Mucosa of rectum (tissue), 2 donors: ENCODE measurements at regions not wholly inside any gene's neighbourhood (a gene's known extent, or its start where the extent isn't known, plus 50 kb on each side); places are given as distances from the start of the nearest gene placed in this dataset.
"Not testable (repeated sequence)": the region's sequence is repeated elsewhere in the genome, so short reads cannot be mapped to it uniquely, and the experiment has no call there.

ENCODE experiments used
- H3K27ac ChIP-seq, 2 donors: one replicate each; pipeline ENCODE4 v1.7.0; 2013; ENCODE audit warnings: inconsistent platforms in 2 of 2, low read depth in 2 of 2, low read length in 2 of 2
- H3K27me3 ChIP-seq, 2 donors: one replicate each; pipeline ENCODE4 v1.7.0; 2013; ENCODE audit warnings: low read length in 2 of 2; ENCODE audit not compliant: control insufficient read depth in 2 of 2, insufficient read depth in 2 of 2
- H3K36me3 ChIP-seq, 2 donors: one replicate each; pipeline ENCODE4 v1.7.0; 2013; ENCODE audit warnings: low read length in 2 of 2; ENCODE audit not compliant: control insufficient read depth in 2 of 2, insufficient read depth in 2 of 2
- H3K4me1 ChIP-seq, 2 donors: one replicate each; pipeline ENCODE4 v1.7.0; 2013; ENCODE audit warnings: low read length in 2 of 2, mild to moderate bottlenecking in 1 of 2; ENCODE audit not compliant: control insufficient read depth in 2 of 2, insufficient read depth in 2 of 2
- H3K4me3 ChIP-seq, 2 donors: one replicate each; pipeline ENCODE4 v1.7.0; 2013; ENCODE audit warnings: low read length in 2 of 2
- H3K9ac ChIP-seq, 2 donors: one replicate each; pipeline ENCODE4 v1.7.0; 2013; ENCODE audit warnings: low read length in 2 of 2, low read depth in 1 of 2, mild to moderate bottlenecking in 1 of 2
- H3K9me3 ChIP-seq, 2 donors: one replicate each; pipeline ENCODE4 v1.7.0; 2013; ENCODE audit warnings: low read length in 2 of 2; ENCODE audit not compliant: control insufficient read depth in 2 of 2
- donor health status: healthy.
- donor health status: Normal muscosa, but diverticular disease.

GRCh38 chrX:40530509-40530908 lies 50.3 kb upstream of the ATP6AP2 start:
- Histone ChIP-seq H3K27me3 (peaks cover 4 to 6% of the 10 kb centered on the region in 2 donors), H3K4me1 (no peaks in the 10 kb centered on the region), H3K4me3 (no peak overlapping the region), H3K9ac (no peak overlapping the region), H3K36me3 (no peaks in the 10 kb centered on the region), H3K27ac (no peak overlapping the region), H3K9me3 (no peaks in the 10 kb centered on the region)

DNA sequence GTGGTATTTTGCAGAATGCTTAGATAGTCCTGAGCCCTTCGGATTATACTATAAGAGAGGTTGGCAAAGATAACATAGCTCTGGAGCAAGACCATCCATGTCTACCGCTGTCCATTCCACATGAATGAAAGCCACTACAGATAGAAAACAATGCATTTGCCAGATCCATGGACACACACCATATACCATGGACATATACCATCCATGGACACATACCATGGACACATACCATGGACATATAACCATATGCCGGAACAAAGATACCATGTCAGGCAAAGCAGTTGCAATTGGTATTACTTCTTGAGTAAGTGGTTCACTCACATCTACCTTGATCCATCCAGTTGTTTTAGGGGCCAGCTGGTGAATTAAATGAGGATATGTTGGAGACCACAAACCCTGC lies 53.2 kb upstream of the ATP6AP2 start:
- H3K9ac ChIP-seq = no peak overlapping the region
- H3K27me3 ChIP-seq = peaks cover 6 to 10% of the 10 kb centered on the region in 2 donors
- no peak overlapping the region for H3K4me3 ChIP-seq
- H3K36me3 ChIP-seq = no peaks in the 10 kb centered on the region
- H3K27ac ChIP-seq = no peak overlapping the region
- H3K4me1 ChIP-seq = no peaks in the 10 kb centered on the region
- H3K9me3 ChIP-seq = no peaks in the 10 kb centered on the region

DNA sequence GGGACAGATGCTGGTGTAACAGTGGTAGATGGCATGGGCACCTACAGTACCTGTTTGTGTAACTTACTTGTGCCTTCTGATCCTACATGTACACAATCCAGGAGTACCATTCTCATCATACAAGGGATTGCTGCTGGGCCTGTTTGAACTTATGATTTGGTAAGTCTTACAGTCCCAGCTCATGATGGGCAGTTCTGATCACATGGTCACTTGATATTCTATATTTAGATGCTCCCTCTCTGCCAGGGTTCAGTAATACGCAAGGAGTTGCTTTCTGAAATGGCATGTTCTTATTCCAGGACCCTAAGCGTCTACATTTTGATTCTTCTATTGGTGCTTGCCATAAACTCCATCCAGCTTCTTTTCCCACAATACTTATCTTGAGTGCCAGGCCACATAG lies 54.4 kb upstream of the ATP6AP2 start:
- Histone ChIP-seq H3K27ac (no peak overlapping the region), H3K9me3 (no peaks in the 10 kb centered on the region), H3K27me3 (peaks cover 6 to 10% of the 10 kb centered on the region in 2 donors), H3K4me3 (no peak overlapping the region), H3K36me3 (no peaks in the 10 kb centered on the region), H3K4me1 (no peaks in the 10 kb centered on the region), H3K9ac (no peak overlapping the region)

GRCh38 chrX:40525901-40526300 lies 54.9 kb upstream of the ATP6AP2 start:
- H3K9me3 ChIP-seq, H3K9ac ChIP-seq, H3K27me3 ChIP-seq, H3K4me1 ChIP-seq, H3K4me3 ChIP-seq, H3K36me3 ChIP-seq, H3K27ac ChIP-seq: not testable (repeated sequence)

- Histone ChIP-seq H3K36me3 (no peaks in the 10 kb centered on the region), H3K4me1 (no peaks in the 10 kb centered on the region), H3K9me3 (no peaks in the 10 kb centered on the region), H3K27ac (no peak overlapping the region), H3K27me3 (peaks cover 6 to 10% of the 10 kb centered on the region in 2 donors), H3K4me3 (no peak overlapping the region), H3K9ac (no peak overlapping the region)
Measured at GRCh38 chrX:40524423-40524822, 56.3 kb upstream of the ATP6AP2 start.

DNA sequence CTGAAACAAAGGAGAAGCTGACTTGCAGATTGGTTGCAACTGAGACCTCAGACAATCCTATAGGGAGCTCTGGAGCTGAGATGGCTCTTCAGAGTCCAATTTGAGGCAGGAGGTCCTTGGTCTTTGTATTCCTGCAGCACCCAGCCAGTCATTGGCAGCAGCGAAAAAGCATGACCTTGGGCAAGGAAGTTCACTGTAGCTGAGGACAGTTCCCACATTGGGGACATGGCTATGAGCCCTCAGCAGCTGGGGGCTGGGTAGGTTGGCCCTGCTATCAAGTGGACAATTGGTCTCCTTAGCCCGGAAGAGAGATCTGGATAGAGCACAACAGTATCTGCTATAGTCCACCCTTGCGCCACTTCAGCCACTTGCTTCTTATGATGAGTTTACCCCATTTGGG lies 56.9 kb upstream of the ATP6AP2 start:
- no peak overlapping the region for H3K9ac ChIP-seq
- H3K4me3 ChIP-seq = no peak overlapping the region
- no peak overlapping the region for H3K27ac ChIP-seq
- H3K36me3 ChIP-seq = no peaks in the 10 kb centered on the region
- H3K9me3 ChIP-seq = no peaks in the 10 kb centered on the region
- peaks cover 3 to 10% of the 10 kb centered on the region in 2 donors for H3K27me3 ChIP-seq
- H3K4me1 ChIP-seq = no peaks in the 10 kb centered on the region

GRCh38 chrX:40521868-40522450 lies 58.8 kb upstream of the ATP6AP2 start:
- Histone ChIP-seq H3K9ac (no peak overlapping the region), H3K4me3 (no peak overlapping the region), H3K9me3 (no peaks in the 10 kb centered on the region), H3K27ac (no peak overlapping the region), H3K27me3 (peaks cover 0 to 10% of the 10 kb centered on the region in 2 donors), H3K4me1 (no peaks in the 10 kb centered on the region), H3K36me3 (no peaks in the 10 kb centered on the region)

GRCh38 chrX:40514376-40514775 lies 66.4 kb upstream of the ATP6AP2 start:
- Histone ChIP-seq H3K36me3 (no peaks in the 10 kb centered on the region), H3K4me1 (no peaks in the 10 kb centered on the region), H3K27ac (no peak overlapping the region), H3K9ac (no peak overlapping the region), H3K9me3 (no peaks in the 10 kb centered on the region), H3K27me3 (peaks cover 0 to 14% of the 10 kb centered on the region in 2 donors), H3K4me3 (no peak overlapping the region)

DNA sequence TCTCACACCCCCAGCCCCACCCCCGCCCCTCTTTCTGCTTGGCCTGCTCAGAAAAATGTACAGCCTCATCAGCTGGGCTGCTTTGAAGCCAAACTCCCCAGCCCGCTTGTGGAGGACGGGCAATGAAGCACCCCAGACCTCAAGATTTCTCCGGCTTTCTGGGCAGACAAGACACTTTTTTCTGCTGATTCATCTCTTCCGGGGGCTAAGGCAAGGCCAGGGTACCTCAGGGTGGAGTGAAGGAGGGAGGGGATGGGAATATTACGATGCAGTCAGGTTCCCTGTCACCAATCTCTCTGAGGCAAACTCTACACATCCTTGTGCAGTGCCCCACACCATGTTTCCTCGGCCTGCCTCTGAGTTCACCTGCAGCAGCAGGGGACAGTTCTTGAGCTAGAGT lies 66.9 kb upstream of the ATP6AP2 start:
- Histone ChIP-seq H3K9ac (no peak overlapping the region), H3K9me3 (no peaks in the 10 kb centered on the region), H3K27ac (no peak overlapping the region), H3K36me3 (no peaks in the 10 kb centered on the region), H3K27me3 (peaks cover 0 to 14% of the 10 kb centered on the region in 2 donors), H3K4me1 (no peaks in the 10 kb centered on the region), H3K4me3 (no peak overlapping the region)

DNA sequence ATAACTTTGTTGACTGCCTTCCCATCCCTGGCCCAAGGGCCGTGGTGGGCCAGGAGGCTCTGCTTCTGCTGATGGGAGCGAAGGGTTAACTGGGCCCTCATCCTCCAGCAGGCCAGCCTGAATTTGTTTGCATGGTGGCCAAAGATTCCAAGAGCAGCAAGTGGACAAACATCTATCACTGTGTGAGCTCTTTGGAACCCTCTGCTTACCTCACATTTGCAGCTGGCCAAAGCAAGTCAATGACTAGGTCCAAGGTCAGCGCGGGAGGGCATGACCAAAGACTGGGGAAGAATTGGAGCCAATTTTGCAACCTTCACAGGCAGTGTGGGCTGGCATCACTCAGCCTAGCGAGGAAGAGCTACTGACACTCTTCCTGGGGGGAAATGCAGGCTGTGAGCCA lies 67.8 kb upstream of the ATP6AP2 start:
- Histone ChIP-seq H3K4me1 (no peaks in the 10 kb centered on the region), H3K4me3 (no peak overlapping the region), H3K9ac (no peak overlapping the region), H3K27ac (no peak overlapping the region), H3K36me3 (no peaks in the 10 kb centered on the region), H3K27me3 (peaks cover 0 to 14% of the 10 kb centered on the region in 2 donors), H3K9me3 (no peaks in the 10 kb centered on the region)

DNA sequence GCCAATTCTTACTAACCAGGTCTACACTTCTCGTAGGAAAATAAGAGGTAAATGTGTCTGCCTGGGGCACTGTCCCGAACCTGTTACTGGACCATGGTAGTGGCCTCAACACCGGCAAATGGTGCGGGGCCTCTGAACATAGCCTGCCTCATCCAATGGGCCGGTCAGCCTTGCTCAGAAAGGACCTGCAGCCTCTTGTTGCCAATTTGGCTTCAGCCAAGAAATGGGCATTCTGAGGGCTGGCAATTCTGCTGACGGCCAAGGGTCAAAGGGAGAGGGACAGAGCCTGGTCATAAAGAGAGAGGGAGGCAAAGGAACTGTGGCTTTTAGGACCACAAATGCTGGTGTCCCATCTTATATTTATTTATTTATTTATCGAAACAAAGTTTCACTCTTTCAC lies 69.5 kb upstream of the ATP6AP2 start:
- Histone ChIP-seq H3K9ac (no peak overlapping the region), H3K9me3 (no peaks in the 10 kb centered on the region), H3K27me3 (peaks cover 6 to 16% of the 10 kb centered on the region in 2 donors), H3K4me3 (no peak overlapping the region), H3K4me1 (no peaks in the 10 kb centered on the region), H3K27ac (no peak overlapping the region), H3K36me3 (no peaks in the 10 kb centered on the region)
